ENCODE measurements at regions not wholly inside any gene's neighbourhood (a gene's known extent, or its start where the extent isn't known, plus 50 kb on each side); places are given as distances from the start of the nearest gene placed in this dataset.
"Not testable (repeated sequence)": the region's sequence is repeated elsewhere in the genome, so short reads cannot be mapped to it uniquely, and the experiment has no call there.

DNA sequence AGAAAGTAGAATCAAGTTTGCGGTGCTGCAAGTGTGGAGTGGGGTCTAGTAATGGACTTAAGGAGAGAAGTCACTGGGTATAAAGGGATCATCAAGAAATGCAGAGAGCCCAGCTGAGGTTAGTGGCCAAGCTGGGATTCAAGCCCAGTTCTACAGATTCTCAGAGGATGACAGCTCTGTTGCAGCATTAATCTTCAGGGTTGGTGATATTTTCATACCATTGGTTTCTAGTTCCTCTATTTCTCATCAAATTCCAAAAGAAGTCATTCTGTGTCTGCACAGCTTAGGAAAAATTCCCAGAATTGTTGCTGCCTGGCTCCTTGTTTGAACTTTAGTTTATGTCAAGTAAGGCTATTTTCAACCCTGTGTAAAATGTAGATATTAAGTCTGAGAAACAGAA is 169.5 kb upstream of the NTF3 start:
- DNase-seq (ENCODE audit: low read depth in 2 of 2) = peak; percentile 81 to 84

DNA sequence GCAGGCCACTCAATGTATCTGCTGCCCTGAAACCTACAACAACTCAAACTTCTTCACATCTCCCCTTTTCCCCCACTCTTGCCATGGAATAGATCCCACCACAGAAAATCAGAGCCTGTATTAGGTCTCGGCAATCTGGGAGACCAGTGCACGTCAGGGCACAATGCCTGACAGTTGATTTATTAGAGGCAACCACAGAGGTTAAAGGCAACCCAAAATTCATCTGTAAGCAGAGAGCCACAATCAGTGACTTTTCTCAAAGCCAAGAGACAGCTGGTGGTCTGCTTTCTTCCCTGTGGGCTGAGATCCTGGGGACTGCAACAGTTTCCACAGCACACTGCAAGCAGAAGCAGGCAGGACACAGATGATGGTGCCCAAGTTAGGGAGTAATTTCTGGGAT is 169.0 kb upstream of the NTF3 start:
- peak; percentile 22 for DNase-seq (ENCODE audit: low read depth in 2 of 2)

DNA sequence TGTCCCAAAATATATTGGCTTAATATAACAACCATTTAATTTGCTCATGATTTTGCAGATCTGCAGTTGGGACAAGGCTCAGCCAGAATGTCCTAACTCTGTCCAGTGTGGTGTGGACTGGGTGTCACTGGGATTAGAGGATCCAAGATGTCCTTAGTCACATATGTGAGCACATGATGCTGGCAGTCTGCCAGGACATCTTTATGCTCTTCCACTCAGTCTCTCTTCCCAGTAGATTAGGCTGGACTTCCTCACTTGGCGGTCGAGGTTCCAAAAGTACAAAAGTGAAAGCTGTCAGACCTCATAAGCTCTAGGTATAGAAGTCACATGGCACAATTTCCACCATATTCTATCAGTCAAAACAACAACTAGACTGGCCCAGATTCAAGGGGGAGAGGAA is 167.9 kb upstream of the NTF3 start:
- DNase-seq (ENCODE audit: low read depth in 2 of 2) = no peak

DNA sequence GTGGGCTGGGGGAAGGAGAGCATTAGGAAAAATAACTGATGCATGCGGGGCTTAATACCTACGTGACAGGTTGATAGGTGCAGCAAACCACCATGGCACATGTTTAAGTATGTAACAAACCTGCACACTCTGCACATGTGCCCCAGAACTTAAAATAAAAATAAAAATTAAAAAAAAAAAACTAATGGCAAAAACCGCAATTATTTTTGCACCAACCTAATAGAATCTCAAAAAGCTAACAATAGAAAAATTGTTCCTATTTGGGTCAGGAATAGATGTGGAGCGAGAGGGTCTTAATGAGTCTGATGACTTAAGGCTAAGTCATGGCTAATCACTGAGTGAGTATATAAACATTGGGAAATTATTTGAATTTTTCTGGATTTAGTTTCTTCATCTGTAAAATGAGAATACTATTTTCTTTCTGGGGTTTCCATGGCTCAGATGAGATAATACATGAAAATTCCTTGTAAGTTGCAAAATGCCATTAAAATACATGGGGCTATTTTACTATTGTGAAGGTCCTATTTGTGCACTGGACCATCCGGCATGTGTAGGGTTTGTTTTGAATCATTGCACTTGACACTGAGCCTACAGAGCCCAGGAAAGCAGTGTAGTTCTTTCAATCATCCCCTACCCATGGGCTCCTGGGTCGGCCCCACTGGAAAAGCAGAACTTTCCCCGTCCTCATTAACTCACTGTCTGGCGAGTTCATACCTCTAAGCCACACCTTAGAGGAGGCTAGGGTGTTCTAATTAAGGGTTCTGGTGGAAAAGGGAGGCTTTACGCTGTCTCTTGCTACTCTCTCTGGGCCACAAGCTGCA is 164.1 kb upstream of the NTF3 start:
- peak; percentile 39 to 45 for DNase-seq (ENCODE audit: low read depth in 2 of 2)

DNA sequence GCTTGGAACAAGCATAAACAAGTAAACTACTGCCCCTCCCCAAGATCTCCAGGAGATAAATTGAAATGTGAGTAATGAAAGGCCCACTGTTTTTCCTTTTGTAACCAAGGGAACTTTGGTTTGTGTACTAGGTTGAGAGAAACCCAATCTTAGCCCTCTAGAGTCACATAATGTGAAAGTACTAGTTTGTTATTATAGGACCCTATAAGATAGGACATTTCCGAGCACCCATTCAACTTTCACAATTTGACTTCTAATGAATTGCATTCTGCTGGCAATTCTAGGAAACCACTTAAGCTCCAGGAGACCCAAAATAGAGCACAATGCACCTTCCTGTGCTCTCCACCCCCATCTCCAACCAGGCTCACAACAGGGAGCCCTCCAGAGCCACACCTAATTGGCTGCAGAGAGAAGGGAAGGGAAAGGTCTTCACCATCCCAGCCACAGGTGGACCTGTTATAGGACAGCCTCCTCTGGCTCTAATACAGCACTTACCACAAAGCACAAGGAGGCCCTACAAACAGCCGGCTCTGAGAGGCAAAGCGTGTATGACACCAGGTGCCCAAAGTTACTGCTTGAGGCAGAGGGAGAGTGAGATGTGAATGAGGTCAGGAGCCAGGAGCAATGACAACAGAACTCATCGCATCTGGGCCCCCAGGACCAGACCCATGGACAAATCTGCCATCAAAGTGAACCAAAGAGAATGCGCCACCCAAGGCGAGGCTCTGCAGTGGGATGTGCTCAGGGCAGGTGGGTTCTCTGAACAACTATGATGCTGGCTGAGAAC is 163.3 kb upstream of the NTF3 start:
- no peak for DNase-seq (ENCODE audit: low read depth in 2 of 2)

DNA sequence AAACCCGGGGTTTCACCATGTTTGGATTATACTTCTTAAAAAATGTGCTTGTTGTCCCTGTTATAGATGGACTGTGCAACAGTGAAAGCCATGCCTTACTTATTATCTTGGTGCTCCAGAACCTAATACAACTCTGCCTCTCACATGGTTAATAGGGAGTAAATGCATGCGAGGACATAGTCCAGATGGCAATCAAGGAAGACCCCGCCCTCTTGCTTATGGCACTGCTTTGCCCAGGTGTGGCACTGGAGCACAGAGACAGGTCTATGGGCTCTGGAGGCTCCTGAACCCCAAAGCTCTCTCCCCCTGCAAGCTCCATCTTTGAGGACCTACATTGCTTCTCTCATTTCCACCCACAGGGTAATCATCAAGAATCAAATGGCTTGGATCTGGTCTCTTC is 162.1 kb upstream of the NTF3 start:
- DNase-seq (ENCODE audit: low read depth in 2 of 2) = no peak

DNA sequence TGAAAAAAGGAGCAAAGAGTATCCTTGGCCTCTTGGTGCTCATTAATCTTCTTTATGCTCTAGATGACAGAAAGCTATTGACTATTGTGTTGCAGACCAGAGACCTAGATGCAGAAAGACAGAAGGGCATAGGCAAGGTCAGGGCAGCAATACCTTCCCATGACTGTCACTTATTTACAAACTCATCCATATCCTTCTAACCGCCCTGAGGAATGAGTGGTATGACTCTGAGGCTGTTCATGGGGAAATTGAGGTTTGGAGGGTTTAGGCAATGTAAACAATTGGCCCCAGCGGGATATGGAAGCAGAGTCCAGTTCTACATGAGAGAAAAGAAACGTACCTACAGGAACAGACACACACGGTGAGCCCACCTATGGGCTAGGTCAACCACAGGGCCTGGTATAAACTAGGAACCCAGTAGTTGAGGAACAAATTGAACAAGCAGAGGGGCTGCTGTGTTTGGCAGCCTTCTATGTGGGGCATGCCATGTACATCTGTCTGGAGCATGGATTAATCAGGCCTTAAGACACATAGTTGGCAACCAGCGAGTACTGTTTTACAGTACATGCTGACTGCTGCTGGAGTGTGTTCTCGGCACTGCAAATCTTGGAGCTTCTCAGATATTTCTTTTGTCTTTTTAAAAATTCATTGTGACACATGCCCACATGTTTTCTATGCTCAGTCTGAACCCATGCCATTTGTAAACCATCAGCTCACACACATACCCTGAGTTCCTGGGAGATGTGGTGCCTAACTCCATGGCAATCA is 159.7 kb upstream of the NTF3 start:
- peak; percentile 20 to 22 for DNase-seq (ENCODE audit: low read depth in 2 of 2)

DNA sequence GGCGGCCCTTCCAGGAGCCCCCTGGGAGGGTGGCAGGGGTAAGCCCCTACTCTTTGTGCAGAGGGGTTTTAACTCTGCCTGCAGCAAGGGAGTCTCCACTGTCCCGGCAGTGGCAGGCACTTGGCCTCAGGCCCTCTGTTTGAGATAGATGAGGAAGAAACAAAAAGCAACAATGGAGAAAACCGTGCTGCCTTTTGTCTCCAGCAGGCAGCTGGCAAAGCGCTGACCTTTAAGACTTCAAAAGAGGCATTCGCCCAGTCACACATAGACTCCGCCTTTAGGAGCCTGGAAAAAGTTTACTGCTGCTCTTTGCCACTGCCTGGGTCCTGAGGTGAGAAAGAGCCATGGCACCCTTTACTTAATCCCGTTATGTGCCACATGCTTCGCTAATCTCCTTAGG is 158.2 kb upstream of the NTF3 start:
- no peak for DNase-seq (ENCODE audit: low read depth in 2 of 2)

DNA sequence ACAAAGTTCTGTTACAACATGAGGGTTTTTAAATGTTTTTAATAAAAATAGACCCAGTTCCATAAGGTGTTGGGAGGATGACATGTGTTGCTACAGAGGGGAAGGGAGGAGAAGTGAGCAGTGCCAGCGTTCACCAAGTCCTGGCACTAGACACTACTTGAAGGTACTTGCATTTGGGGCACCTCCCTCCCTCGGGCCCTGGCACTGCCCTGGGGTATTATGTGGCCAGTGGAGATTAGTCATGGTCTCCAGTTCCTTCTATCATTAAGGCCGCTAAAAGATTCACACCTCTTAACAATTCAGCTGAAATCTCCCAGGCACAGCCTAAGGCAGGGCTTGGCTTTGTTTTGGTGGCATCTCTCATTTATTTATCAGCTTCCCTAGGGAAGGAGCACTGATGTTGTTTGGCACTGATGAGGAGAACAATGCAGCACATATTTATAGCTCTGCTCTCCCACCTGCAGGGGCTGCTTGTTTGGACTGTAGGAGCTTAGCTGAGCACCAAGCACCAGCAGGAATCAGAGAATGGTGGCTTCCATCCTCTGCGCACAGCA is 155.5 kb upstream of the NTF3 start:
- no peak for DNase-seq (ENCODE audit: low read depth in 2 of 2)

DNA sequence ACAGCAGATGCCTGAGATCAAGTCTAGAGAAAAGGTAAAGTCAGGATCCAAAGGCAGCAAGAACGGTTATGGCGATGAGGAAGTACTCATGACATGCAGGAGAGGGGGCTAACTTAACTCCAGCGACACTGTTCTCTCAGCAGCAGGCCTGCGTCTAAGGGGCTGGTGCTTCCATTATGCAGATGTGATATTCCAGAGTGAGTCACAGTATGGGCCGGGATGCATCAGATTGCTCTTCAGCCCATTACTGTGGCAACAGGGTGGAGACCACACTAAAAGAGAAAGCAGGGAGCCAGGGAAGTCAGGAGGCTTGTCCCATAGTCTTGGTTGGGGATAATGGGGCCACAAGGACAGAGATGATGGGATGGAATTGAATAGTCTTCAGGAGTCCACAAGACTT is 151.8 kb upstream of the NTF3 start:
- no peak for DNase-seq (ENCODE audit: low read depth in 2 of 2)

DNA sequence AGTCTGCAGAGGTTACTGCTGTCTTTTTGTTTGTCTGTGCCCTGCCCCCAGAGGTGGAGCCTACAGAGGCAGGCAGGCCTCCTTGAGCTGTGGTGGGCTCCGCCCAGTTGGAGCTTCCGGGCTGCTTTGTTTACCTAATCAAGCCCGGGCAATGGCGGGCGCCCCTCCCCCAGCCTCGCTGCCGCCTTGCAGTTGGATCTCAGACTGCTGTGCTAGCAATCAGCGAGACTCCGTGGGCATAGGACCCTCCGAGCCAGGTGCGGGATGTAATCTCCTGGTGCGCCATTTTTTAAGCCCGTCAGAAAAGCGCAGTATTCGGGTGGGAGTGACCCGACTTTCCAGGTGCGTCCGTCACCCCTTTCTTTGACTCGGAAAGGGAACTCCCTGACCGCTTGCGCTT is 141.5 kb upstream of the NTF3 start:
- not testable (repeated sequence) for DNase-seq (ENCODE audit: low read depth in 2 of 2)

DNA sequence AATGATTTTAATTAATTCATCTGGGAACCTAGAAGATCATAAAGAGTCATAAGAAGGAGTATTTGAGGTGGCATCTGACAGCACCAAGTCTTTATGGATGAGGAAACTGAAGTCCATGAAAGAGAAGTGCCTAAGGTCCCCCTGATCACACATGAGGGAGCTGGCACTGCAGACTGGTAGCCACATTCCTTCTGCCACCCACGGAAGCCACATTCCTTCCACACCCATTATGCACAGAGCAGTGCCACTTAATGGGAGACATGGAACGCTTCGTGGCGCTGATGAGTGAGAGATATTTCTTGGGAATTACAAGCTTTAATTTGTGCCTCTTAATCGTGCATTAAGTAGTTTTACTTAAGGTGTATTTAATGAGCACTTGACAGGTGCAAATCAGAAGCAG is 139.3 kb upstream of the NTF3 start:
- DNase-seq (ENCODE audit: low read depth in 2 of 2) = no peak

DNA sequence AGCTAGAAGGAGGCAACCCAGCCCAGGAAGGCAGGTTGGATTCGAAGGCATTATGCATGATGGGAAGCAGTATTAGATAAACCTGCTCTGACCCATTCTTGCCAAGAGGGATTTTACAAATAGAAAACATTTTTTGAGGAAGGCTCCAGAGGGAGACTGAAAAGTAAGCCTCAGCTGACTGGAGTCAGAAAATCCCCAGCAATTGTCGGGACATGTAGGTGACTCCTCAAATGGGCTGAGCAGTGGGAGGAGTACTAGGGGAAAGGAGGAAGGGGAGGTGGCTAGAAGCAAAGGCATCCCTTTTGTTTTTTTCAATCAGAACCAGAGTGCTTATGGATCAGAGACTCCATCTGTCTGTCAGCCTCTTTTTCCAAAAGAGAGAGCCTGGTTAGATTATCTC is 138.1 kb upstream of the NTF3 start:
- no peak for DNase-seq (ENCODE audit: low read depth in 2 of 2)

DNA sequence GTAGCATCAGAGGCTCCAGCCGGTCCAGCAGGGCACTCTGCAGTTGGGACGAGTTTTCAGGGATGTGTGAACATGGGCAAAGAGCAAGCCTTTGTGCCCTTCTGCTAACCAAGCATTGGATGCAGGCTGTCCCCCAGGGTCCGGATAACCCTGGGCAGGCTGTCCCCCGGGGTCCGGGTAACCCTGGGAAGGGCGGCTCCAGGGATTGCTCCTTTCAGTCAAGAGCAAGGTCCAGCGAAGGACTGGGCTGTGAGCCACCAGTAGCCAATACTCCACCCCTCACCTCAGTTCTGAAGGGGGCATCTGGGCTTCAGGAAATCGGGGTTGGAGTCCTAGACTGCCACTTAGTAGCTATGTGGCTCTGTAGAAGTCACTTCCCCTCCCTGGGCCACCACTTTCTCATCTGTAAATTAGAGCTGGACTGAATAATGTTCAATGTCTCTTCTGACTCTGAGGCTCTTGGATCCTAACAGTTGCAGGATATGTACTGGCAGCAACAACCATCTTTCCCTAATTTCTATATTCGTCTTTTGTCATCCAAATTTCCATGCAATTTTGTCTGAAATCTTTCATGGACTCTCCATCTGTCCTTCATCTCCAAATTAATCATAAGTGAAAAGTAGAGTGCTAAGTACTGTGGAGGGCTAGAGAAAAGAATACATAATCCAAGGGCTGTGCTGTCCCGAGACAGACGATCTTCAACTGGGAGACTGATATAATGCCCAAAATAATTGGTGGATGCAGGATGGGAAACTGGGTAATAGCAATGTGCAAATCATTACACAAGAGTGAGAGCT is 137.4 kb upstream of the NTF3 start:
- DNase-seq (ENCODE audit: low read depth in 2 of 2) = no peak

DNA sequence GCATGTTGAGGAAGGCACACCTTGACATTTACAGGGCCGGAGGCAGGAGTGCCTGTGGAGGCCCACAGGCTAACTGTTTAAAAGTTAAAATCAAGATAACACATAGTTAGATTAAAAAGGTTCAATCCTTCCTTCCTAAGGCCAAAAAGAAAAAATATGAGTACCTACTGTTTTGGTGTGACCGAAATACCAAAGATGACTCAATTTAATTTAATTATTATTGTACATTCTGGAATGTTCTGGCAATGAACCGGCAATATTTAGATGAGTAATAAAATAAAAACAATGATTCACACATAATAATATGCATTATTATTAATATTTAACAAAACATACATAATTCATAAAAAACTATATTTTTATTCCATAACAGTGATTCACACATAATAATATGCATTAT is 136.8 kb upstream of the NTF3 start:
- no peak for DNase-seq (ENCODE audit: low read depth in 2 of 2)

DNA sequence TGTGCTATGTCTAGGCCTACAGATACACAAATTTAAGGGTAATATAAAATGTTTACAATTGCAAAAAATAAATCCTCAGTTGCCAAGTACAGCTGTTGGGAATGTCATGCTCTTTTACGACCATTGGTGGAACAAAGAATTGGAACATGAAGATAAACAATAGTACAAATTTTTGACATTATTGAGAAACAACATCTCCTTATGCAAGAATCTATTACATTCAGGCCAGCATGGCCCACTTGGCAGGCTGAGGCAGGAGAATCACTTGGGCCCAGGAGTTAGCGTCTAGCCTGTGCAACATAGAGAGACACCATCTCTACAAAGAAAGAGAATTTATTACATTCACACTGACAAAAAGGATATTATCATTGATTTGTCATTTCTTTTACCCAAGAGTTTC is 135.9 kb upstream of the NTF3 start:
- DNase-seq (ENCODE audit: low read depth in 2 of 2) = no peak

DNA sequence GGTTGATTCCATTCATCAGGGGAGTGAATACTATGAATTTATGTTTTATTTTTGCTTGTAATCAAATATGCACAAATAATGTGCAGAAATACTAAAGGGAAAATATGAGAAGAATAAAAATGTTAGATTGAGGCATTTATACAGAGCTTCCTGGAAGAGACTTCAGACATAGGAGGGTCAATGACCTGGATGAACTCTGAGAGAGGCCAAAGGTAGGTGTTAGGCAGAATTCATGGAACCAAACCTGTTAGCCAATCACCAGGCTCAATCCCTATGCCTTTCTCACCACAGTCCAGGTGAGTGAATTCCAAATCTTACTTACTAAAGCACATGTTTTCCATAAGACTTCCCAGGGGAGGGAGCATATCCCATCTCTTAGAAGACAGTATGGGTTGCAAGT is 130.4 kb upstream of the NTF3 start:
- no peak for DNase-seq (ENCODE audit: low read depth in 2 of 2)

DNA sequence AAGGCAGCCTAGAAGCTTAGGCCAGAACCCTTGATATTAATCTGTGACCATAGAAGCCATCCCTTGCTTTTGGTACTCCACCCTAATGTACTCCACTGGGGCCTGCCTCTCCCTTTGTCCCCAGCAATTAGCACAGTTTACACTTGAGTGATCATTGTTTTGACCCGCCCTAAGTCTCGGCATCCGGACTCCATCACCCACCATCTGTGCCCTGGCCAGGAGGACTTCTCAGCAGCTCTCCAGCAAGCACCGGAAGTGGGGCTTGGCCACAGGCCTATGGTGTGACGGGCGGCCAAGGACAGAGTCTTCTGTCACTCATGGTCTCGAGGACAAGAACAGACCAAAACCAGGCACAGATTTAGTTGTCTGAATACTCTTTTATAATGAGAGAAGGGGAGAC is 126.5 kb upstream of the NTF3 start:
- no peak for DNase-seq (ENCODE audit: low read depth in 2 of 2)

DNA sequence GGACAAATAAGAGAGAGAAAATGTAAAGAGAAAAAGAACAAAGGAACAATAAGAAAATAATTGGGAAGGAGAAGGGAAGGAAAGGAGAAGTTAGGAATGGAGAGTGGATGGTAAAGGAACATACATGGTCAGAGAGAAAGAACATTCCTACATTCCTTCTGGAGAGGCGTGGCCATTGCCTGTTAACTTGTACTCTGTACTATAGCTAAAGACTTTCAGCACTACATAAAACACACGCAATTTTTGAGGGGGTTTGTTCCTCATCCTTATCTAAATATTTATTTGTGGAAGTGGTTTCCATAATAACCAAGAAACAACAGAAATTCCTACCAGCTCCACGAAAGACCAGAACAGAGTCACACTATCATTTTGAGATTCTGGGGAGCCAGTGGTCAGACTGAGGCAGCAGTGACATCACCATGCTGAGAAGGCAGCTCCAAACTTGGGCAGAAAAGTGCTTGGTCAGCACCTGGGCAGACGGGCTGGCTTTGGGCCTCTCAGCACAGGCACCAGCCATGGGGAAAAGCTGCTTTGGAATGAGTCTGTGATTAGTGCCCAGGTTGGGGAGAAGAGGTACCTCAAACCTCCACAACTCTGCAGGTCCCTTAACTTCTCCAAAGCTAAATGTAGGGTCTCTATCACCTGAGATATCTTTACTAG is 125.9 kb upstream of the NTF3 start:
- DNase-seq (ENCODE audit: low read depth in 2 of 2) = no peak

DNA sequence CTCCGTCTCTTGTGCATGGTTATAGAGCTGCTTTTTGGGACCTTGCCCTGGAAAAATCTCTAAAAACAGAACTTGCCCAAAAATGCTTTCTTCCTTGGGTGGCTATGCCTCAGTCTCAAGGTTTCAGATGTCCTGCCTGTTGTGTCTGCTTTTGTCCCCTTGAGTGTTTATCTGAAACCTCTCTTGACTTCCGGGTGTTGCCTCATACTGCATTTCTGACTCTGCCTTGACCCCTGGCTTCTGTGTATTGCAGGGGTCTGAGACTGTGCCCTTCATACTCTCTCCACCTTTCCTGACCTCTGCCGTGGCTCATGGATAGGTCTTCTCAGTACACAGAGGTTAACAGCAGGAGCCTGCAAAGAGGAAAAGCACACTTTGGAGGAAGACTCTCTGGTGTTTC is 124.8 kb upstream of the NTF3 start:
- no peak for DNase-seq (ENCODE audit: low read depth in 2 of 2)

DNA sequence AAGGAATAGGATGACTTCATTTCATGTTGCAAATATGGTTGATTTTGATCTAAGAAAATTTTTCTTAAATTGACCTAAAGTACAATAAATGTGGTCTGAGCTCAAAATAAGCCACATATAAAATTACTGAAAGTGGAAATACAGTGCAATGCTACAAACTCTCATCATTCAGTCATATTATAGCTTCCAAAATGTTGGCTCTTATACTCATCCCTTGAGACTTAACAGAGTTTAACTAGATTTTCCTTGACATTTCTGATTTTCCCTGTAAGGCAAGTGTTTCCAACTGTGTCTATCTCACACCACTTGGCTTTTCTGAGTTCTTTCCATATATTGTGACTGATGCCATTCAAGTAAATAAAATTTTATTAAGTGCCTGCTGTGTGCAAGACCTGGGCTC is 123.7 kb upstream of the NTF3 start:
- no peak for DNase-seq (ENCODE audit: low read depth in 2 of 2)
